ENCODE measurements at regions not wholly inside any gene's neighbourhood (a gene's known extent, or its start where the extent isn't known, plus 50 kb on each side); places are given as distances from the start of the nearest gene placed in this dataset.
A peak's percentile ranks its signal among the peaks of the same experiment; 100 is the strongest.

GRCh38 chr15:31456354-31457060 lies 129.9 kb downstream of the KLF13 start:
- DNase-seq, result no peak

DNA sequence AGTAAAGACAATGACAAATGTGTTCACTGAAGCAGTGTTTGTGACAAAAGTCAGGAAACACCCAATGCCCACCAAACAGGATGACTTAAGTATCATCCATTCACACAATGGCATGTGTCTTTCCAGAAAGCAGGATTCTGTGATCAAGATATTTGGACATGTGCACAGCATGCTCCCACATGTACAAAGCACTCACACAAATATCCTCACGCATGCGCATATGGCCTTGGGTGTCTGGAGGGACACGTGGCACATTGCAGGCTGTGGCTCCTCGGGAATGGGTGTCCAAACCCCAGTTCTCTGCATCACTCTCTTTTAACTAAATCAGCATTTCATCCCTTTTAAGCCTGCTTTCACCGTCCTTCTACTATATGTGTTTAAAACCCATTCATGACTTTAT lies 130.5 kb downstream of the KLF13 start:
- no peak for DNase-seq

DNA sequence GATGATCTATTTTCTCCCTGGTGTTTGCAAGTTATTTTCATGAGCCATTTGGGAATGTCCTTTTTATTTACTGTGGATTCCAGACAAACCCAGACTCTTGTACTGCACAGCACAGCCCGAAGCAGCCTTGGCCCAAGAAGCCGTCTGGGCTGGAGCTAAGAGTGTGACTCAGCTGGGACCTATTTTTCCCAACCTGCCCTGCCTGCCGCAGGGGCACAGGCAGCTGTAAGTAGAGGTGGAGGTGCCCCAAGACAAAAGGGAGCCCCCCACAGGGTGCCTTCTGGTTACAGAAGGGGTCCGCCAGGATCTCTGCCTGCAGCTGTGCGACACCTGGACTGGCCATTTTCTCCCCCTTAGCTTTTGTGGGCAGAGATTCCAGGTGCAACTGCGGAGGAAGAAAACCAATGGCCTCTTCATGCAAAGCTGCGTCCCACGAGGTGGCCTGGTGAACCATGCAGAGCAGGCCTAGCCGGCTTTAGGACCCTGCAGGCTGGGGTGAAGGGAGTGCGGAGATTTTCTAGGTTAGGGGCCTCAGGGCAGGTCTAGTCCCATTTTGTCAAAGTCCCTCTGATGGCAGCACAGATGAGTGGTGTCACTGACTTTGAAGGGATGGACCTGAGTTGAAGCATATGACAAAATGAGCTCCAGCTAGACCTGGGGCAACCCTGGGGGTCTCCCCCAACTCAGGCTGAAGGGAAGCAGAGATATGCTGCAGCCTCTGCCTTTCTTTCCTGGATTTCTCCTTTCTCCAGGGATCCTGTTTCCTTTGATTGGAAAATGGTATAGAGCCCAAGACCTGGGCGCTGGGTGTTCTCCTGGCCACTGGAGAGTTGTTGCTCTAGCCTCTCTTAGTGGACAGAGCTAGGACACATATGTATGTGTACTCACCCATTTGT lies 131.2 kb downstream of the KLF13 start:
- no peak for DNase-seq

GRCh38 chr15:31458596-31459399 lies 132.2 kb downstream of the KLF13 start:
- DNase-seq, result no peak

DNA sequence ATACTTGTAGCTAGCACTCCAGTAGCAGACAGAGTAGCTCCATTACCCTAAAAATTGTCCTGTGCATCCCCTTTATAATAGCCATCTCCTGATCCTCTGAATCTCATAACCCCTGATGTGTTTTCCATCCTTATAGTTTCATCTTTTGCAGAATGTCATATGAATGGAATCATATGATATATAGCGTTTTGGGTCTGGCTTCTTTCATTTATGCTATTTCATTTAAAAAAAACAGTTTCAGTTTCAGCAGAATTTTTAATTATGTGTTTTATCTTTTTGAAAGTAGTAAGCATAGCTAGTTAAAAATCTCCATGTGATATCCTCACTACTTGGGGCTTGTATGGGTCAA lies 132.7 kb downstream of the KLF13 start:
- DNase-seq, result no peak

DNA sequence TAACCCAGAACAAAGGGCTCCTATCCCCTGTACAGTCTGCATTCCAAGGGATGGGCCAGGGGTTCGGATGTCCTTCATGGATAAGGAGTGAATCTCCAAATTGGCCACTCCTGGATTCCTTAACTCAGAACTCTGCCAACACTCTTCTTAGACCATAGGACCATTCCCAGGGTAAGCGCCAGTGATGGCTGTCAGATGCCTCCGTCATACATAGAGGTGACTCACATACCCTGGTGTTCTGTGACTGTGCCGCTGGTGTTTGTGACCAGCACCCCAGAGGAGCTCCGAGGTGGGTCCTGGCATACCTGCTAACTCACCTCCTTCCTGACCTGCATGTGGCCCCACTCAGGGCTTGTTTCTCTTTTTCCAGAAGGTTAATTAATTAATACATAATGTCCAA lies 134.7 kb downstream of the KLF13 start:
- DNase-seq, result no peak

DNA sequence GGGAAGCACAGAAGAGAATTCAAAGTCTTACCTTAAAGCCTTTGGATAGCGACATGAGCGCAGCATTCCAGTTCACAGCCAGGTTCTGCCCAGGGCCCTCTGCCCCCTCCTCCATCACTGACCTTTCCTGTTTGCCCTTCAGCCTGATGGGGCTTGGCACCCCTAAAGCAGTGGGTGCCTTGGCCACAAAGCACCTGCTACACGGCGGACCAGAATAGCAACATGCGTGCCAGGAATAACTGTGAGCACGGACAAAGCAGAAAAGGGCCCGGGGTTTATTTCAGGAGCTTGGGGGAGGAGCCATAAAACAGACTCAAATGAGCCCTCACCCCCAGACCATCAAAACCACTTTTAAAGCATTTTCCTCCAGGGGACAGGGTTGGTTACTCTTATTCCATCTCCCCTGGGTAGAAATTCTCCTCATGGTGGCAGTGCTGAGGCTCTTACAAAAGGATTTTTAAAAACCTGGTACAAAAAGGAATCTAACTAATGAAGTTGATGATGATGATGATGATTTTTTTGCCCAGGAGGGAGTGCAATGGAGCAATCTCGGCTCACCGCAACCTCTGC lies 135.4 kb downstream of the KLF13 start:
- DNase-seq, result no peak

- no peak for DNase-seq
Observed at GRCh38 chr15:31463521-31464102, 137.0 kb downstream of the KLF13 start.

- no peak for DNase-seq
Observed at GRCh38 chr15:31464216-31465082, 137.8 kb downstream of the KLF13 start.

DNA sequence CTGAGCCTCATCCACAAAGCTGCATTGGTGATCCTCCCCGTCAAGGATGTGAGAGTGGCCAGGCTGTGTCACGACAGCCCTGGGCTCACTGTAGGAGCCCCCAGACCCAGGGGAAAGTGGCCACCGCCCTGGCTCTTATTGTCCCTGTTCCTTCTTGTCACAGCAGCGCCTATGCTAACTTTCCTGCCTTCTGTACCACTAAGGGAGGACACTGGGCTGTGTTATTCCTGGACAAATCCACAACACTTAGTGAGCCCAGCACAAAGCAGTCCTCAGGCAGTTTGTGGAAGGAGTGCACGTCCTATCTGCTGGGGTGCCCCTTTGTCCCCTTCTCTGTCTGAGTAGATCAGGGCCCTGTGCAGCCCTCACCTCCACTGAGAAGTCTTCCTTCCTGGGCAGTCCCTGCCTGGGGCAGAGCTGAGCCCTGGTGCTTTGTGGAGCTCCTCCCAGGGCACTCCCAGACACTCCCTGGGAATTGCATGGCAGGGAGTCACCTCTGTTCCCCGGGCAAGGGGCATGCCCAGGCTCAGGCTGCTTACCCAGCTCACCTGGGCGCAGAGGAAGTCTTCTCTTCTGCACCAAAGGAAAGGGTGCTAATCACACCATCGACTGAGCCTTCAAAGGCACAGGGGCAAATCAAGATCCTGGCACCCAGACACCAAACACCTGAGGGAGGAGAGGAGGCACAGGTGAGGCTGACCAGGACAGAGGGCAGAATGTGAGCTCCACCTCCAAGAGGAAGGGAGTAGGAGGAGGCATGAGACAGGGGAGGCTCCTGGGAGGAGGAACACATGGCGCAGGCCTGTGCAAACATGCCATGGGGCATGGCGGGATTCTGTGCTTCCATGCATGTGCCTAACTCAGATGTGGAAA lies 138.7 kb downstream of the KLF13 start:
- DNase-seq, result no peak

GRCh38 chr15:31467361-31467760 lies 140.7 kb downstream of the KLF13 start:
- DNase-seq, result no peak

DNA sequence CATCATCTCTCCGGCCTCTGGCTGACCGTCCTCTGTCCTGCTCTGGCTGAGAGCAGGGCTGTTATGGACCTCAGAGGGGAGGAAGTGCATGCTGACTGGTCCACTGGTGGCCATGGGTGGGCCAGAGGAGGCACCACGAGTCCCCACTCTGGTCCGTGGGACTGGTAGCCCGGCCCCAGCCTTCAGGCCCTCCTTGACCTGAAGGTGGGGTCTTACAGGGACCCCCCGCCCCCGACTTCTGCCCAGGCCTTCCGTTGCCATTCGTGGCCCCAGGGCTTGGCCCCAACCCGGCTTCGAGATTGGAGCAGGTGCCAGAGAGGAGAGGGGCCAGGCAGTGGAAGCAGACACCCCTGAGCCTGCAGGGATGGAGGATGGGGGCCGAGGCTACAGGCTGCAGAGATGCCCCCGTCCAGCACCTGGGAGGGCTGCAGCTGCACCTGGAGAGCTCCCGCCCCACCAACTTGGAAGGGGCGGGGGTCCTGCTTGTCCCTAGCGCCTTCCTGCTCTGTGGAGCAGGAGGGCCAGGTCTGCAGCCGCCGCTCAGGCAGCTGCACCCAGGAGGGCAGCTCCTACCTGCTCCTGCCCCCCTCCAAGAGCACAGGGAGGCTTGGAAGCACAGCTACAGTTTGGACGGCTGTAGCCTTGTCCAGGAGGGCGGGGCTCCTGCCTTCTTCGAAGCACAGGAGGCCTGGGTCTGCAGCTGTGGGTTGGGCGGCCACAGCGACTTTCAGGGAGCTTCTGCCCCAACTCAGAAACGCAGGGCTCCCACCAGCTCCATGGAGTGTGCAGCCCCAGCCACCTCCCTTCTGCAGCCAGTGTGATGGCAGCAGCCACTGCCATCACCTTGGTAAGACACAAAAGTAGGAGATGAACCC lies 142.5 kb downstream of the KLF13 start:
- no peak for DNase-seq

DNA sequence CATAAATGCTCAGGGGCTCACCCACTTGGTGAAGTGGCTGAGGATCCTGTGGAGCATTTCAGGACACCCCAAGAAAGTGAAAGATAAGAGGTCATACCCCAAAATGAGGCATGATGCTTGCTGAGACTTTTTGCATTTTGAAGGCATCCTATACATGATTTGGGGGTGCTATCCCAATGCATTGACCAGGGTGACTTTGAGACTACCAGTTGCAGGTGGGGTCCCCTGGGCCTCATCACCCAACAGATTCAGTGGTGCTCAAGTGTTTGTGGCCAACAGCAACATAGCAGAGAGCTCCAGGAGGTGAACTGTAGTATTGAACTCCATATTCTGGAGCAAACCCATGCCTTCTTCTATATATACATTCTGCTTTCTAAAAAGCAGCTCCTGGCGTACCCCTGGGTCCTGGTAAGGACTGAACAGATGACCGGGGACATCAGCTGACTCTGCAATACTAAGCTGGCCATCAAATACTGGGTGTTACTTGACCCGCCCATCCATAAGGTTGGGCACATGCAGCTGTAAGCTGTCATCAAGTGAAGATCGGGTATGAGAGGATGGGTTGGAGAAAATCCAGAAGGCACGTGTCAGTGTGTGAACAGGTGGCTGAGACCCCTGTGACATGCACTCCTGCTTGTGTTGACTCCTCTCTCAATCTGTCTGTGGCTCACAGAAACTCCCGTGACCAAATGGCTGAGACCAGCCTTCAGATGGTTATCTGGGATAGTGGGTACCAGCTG lies 143.3 kb downstream of the KLF13 start:
- DNase-seq, result peak; percentile 14

DNA sequence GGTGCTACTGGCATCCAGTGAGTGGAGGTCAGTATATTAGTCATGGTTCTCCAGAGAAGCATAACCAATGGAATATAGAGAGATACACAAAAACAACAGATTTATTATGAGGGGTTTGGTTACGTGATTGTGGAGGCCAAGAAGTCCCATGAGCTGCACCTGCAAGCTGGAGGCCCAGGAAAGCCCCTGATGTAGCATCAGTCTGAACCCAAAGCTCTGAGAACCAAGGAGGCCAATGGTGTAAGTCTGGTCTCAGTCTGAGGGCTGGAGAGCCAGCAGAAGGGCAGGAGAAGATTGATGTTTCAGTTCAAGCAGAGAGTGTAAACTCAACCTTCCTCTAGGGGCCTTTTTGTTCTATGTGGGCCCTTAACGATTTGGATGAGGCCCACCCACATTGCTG lies 144.1 kb downstream of the KLF13 start:
- DNase-seq, result no peak

- DNase-seq, result peak; percentile 36
Observed at GRCh38 chr15:31471731-31472430, 145.2 kb downstream of the KLF13 start.

DNA sequence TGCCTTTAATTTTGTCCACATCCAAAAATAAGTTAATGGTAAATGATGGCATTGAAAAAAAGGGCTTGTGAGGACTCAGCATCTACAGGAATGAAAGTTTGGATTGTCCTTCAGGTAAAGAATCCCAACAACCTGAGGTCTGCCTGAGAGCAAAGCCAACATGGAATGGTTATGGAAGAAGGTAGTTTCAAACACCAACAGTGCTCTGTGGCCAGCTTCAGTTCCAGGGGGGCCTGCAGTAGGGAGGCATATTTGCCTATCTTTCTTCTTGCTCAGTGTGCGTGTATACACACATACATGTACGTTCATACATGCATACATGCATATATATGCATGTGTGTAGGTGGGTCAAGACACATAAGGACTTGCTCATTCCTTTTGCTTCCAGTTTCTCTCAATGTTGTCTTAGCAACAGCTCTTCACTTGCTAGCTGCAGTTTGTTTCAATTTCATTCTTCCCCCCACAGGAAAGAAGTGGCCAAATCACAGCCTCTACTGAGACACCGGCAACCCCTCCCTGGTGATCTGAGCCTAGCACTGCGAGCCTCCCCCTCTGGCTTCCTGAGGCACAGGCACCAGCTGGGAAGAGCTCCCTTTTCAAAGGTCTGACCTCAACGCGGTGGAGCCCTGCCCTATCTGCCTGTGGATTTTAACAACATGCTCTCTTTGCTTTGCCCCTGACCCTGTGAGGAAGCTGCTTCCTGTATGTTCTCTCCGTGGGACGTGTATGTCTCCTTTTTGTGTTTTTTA lies 146.2 kb downstream of the KLF13 start:
- peak; percentile 16 for DNase-seq

DNA sequence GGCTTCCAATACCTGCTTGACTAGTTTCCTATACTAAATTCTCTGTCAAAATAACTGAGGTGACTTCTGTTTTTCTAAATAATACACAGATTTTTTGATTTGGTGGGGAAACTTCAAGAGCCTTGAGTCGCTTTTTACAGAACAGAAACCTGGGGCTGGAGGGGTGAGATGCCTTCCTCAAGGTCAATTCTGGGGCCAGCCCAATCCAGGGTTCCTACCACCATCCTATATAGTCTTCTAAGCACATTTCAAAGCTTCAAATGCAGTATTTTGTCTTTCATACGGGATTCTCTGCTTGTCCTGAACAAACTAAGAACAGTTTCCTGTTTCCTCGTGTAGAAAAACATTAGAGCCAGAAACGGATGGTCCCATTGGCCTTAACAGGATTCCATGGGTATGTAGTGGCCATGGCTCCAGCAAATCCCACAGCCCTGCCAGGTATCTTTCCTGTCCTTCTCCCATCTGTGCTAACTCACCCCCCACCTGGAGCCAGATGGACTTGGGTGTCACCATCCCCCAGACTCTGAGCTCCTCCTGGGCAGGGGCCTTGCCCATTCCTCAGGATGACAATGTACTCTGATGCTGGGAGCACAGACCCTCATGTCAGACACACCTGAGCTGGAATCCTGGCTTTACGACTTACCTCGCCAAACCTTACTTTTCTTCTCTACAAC lies 146.9 kb downstream of the KLF13 start:
- no peak for DNase-seq

All from NCI-H1694 treated with DMSO at 0.1 percent for 48 hours (cell line).